ENCODE measurements at regions not wholly inside any gene's neighbourhood (a gene's known extent, or its start where the extent isn't known, plus 50 kb on each side); places are given as distances from the start of the nearest gene placed in this dataset.

- TF ChIP-seq EZH2 (IDR thresholded peaks at IDR 0.05; ENCODE audit: low read length) (no peak), CTCF (optimal IDR thresholded peaks at IDR 0.05 in 1 of 3, IDR thresholded peaks at IDR 0.05 in 1 of 3, conservative IDR thresholded peaks at IDR 0.05 in 1 of 3; ENCODE audit: extremely low read depth in 1 of 3, insufficient read depth in 2 of 3, low read length in 3 of 3) (no peak)
Measured at GRCh38 chr12:39036105-39036504, 130.7 kb upstream of the CPNE8 start.

All from keratinocyte (primary cell).